Endothelial cell of umbilical vein (primary cell): ENCODE measurements at regions not wholly inside any gene's neighbourhood (a gene's known extent, or its start where the extent isn't known, plus 50 kb on each side); places are given as distances from the start of the nearest gene placed in this dataset.

Experiments used
- BruUV-seq: library from RNA; stranded (reverse); fragments of 400-500 nt; replicated peaks from 2 replicates; lab custom pipeline; 2021; lab: Mats Ljungman, UMichigan
- CTCF ChIA-PET: fragments of 300-600, 350-600 bp; sonication (Branson Sonifier 250); formaldehyde crosslinking; loops from one replicate; lab custom pipeline; 2021; ENCODE audit warnings: antibody characterized with exemption, inconsistent platforms; lab: Charles Lee
- POLR2A ChIA-PET: fragments of 300-600, 350-600 bp; sonication (Branson Sonifier 250); formaldehyde crosslinking; loops from one replicate; lab custom pipeline; 2021; ENCODE audit warnings: antibody characterized with exemption, inconsistent platforms; lab: Charles Lee
- DNase-seq: peaks from one replicate; pipeline ENCODE4 v3.0.0-alpha.2; 2011; ENCODE audit warnings: low read depth, low spot score
- FAIRE-seq: peaks from 2 replicates; lab custom pipeline; 2011; peaks lifted over from hg19 to GRCh38; lab: Jason Lieb, UNC
- H2AFZ ChIP-seq: 2 replicates; pipeline ENCODE4 v1.6.0; 2012; ENCODE audit warnings: low read depth, low read length, control low read depth, inconsistent platforms
- H3K27ac ChIP-seq: 2 replicates; pipeline ENCODE4 v1.5.1; 2011; ENCODE audit warnings: low read depth, mild to moderate bottlenecking, control low read depth, low read length, moderate library complexity; ENCODE audit not compliant: insufficient read depth
- H3K27me3 ChIP-seq, 2 experiments: 2 replicates each; pipeline versions ENCODE4 v1.6.0 to v1.6.1; 2011; ENCODE audit warnings: low read length in 2 of 2, mixed read lengths in 1 of 2; ENCODE audit not compliant: control insufficient read depth in 2 of 2, insufficient read depth in 2 of 2
- H3K36me3 ChIP-seq, 2 experiments: 2 replicates in 1 of 2; 3 replicates in 1 of 2; pipeline ENCODE4 v1.5.1; 2011; ENCODE audit warnings: low read length in 2 of 2, mild to moderate bottlenecking in 1 of 2, moderate library complexity in 1 of 2; ENCODE audit not compliant: control insufficient read depth in 2 of 2, insufficient read depth in 2 of 2; ENCODE audit errors: extremely low read depth in 1 of 2
- H3K4me1 ChIP-seq: 3 replicates; pipeline ENCODE4 v1.5.1; 2011; ENCODE audit warnings: mild to moderate bottlenecking, low read length; ENCODE audit not compliant: control insufficient read depth, insufficient read depth; ENCODE audit errors: extremely low read depth
- H3K4me2 ChIP-seq: 2 replicates; pipeline ENCODE4 v1.6.1; 2011; ENCODE audit warnings: low read length, control low read depth, mixed read lengths; ENCODE audit not compliant: insufficient read depth
- H3K4me3 ChIP-seq, 3 experiments: fragments of 200-600 bp in 1 of 3; sonication (generic), shearing (Covaris generic) in 1 of 3; replicated peaks in 1 of 3; 2 replicates each; pipeline ENCODE4 v1.5.1; 2011 to 2016; ENCODE audit warnings: control low read depth in 3 of 3, low read length in 3 of 3, mild to moderate bottlenecking in 2 of 3, inconsistent platforms in 1 of 3, low read depth in 1 of 3, moderate library complexity in 1 of 3; ENCODE audit not compliant: insufficient read depth in 1 of 3
- H3K79me2 ChIP-seq: 2 replicates; pipeline ENCODE4 v1.6.0; 2012; ENCODE audit warnings: low read length, inconsistent platforms; ENCODE audit not compliant: control insufficient read depth, insufficient read depth
- H3K9ac ChIP-seq: replicated peaks from 2 replicates; pipeline ENCODE3; 2011; ENCODE audit warnings: low read length, control low read depth; ENCODE audit not compliant: insufficient read depth; ENCODE audit errors: extremely low read depth
- H3K9me1 ChIP-seq: replicated peaks from 3 replicates; pipeline ENCODE4 v1.6.0; 2011; ENCODE audit warnings: mild to moderate bottlenecking, low read length; ENCODE audit not compliant: control insufficient read depth, insufficient read depth; ENCODE audit errors: extremely low read depth
- H3K9me3 ChIP-seq: replicated peaks from 2 replicates; pipeline ENCODE4 v1.5.1; 2012; ENCODE audit warnings: low read length, inconsistent platforms; ENCODE audit not compliant: control insufficient read depth, insufficient read depth
- H4K20me1 ChIP-seq: replicated peaks from 2 replicates; pipeline ENCODE3; 2011; ENCODE audit warnings: mild to moderate bottlenecking, low read length; ENCODE audit not compliant: control insufficient read depth, insufficient read depth; ENCODE audit errors: extremely low read depth
- EZH2 ChIP-seq: IDR thresholded peaks from 2 replicates; pipeline ENCODE4 v1.6.1; 2012; ENCODE audit warnings: borderline replicate concordance, low read depth, mild to moderate bottlenecking, moderate library complexity, low read length, inconsistent platforms; ENCODE audit not compliant: severe bottlenecking
- FOS ChIP-seq: IDR thresholded peaks from 2 replicates; pipeline ENCODE4 v1.6.1; 2011; ENCODE audit warnings: mild to moderate bottlenecking, low read length, moderate library complexity, borderline replicate concordance; ENCODE audit not compliant: insufficient read depth
- GATA2 ChIP-seq: IDR thresholded peaks from 2 replicates; pipeline ENCODE4 v1.7.0; 2011; ENCODE audit warnings: low read depth, mild to moderate bottlenecking, moderate library complexity, mixed read lengths, low read length; ENCODE audit not compliant: insufficient read length, insufficient read depth
- JUN ChIP-seq: IDR thresholded peaks from 2 replicates; pipeline ENCODE4 v1.6.1; 2011; ENCODE audit warnings: borderline replicate concordance, low read depth; ENCODE audit not compliant: insufficient read length, insufficient read depth
- MYC ChIP-seq: IDR thresholded peaks from one replicate; pipeline ENCODE4 v1.6.1; 2011; ENCODE audit warnings: mild to moderate bottlenecking, low read depth, low read length
- POLR2A ChIP-seq: IDR thresholded peaks from 2 replicates; pipeline ENCODE4 v1.6.1; 2012; ENCODE audit warnings: low read depth, mild to moderate bottlenecking, control low read depth, low read length
- POLR2AphosphoS5 ChIP-seq: IDR thresholded peaks from 2 replicates; pipeline ENCODE4 v1.6.1; 2012; ENCODE audit warnings: low read depth, mild to moderate bottlenecking, control low read depth, low read length, moderate library complexity; ENCODE audit not compliant: insufficient read depth
- dilution Hi-C: fragments of 300-500 bp; cut with MboI; formaldehyde crosslinking; loops from one replicate; pipeline ENCODE4 v1.15.0; 2019; ENCODE audit warnings: low sequenced_read_pairs; ENCODE audit not compliant: extremely low pct_ligation_motif_present
- intact Hi-C: fragments of 100-400 bp; cut with micrococcal nuclease; formaldehyde crosslinking; loops from one replicate; pipeline ENCODE4 v1.10.0; 2022
- TF ChIP-seq, protein P1 (sequence below): IDR thresholded peaks from 2 replicates; pipeline ENCODE4 v1.6.1; 2011; ENCODE audit not compliant: insufficient read depth, insufficient read length
- TF ChIP-seq, protein P2 (sequence below), 2 donors: IDR thresholded peaks; 1 replicate in 1 of 2; 2 replicates in 1 of 2; pipeline ENCODE4 v1.5.1; 2011; ENCODE audit warnings: low read length in 2 of 2, mild to moderate bottlenecking in 2 of 2, moderate library complexity in 2 of 2, control low read depth in 1 of 2, inconsistent platforms in 1 of 2, low read depth in 1 of 2; ENCODE audit not compliant: insufficient read depth in 1 of 2; ENCODE audit errors: extremely low read depth in 1 of 2

DNA sequence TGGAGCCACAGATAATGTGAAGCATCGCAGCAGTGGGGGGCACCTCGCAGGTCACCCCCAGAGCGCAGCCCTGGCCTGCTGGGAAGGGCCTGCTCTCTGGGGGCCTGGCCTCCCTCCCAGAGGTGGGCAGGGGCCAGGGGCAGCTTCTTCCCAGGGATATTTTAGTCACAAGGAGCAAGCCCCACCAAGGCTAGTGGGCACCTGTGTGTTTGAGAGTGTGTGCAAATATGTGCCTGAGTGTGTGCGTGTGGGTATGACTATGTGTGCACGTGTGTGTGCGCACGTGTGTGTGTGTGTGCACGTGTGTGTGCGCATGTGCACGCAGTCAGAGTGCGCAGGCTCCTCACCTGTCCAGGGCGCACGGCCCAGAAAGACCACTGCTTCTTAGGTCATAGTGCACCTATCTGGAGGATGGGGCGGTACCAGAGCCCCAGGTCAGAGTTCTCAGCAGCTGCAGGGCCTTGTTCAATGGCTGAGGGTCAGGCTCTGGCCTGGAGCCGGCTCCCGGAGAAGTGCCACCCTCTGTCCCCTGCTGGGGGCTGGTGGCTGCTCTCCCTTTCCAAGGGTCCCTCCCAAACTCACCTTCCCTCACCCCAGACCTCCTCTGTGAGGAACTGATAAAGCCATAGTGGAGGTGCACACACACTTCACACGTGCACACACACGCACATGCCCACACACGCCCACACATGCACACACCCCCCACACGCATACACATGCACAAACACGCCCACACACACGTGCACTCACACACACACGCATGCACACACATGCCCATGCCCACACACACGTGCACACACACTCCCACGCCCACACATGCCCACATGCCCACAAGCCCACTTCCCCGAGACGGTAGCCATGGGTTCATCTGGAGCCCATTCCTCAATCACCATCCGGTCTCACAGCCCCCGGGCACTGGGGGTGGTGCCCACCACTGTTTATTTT is 128.5 kb downstream of the KIF26A start:
- Histone ChIP-seq H4K20me1 (no peaks in the 10 kb centered on the region), H3K4me1 (peaks cover 3% of the 10 kb centered on the region), H3K36me3 (no peaks in the 10 kb centered on the region), H3K27me3 (no peaks in the 10 kb centered on the region), H3K9ac (no peak overlapping the region), H2AFZ (no peak overlapping the region), H3K4me2 (no peak overlapping the region), H3K4me3 (no peak overlapping the region), H3K27ac (no peak overlapping the region), H3K9me1 (no peaks in the 10 kb centered on the region), H3K79me2 (no peaks in the 10 kb centered on the region), H3K9me3 (no peaks in the 10 kb centered on the region)
- intact Hi-C loops (no loop called here), dilution Hi-C loops (no loop called here)
- ChIA-PET CTCF (no interaction called here), POLR2A (no interaction called here)
- TF ChIP-seq, protein P1, sequence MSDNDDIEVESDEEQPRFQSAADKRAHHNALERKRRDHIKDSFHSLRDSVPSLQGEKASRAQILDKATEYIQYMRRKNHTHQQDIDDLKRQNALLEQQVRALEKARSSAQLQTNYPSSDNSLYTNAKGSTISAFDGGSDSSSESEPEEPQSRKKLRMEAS: no peak
- TF ChIP-seq POLR2A (no peak), MYC (no peak), GATA2 (no peak), POLR2AphosphoS5 (no peak), EZH2 (no peak), JUN (no peak), FOS (no peak)
- TF ChIP-seq, protein P2, sequence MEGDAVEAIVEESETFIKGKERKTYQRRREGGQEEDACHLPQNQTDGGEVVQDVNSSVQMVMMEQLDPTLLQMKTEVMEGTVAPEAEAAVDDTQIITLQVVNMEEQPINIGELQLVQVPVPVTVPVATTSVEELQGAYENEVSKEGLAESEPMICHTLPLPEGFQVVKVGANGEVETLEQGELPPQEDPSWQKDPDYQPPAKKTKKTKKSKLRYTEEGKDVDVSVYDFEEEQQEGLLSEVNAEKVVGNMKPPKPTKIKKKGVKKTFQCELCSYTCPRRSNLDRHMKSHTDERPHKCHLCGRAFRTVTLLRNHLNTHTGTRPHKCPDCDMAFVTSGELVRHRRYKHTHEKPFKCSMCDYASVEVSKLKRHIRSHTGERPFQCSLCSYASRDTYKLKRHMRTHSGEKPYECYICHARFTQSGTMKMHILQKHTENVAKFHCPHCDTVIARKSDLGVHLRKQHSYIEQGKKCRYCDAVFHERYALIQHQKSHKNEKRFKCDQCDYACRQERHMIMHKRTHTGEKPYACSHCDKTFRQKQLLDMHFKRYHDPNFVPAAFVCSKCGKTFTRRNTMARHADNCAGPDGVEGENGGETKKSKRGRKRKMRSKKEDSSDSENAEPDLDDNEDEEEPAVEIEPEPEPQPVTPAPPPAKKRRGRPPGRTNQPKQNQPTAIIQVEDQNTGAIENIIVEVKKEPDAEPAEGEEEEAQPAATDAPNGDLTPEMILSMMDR (IDR thresholded peaks at IDR 0.05; ENCODE audit: extremely low read depth in 1 of 2, insufficient read depth in 1 of 2, low read depth in 1 of 2, low read length in 2 of 2): no peak
- no peak for DNase-seq
- BruUV-seq: no TSS peak
- FAIRE-seq: no peak
